CD4-positive, alpha-beta T cell treated with Interleukin-21 for 1 hour (primary cell): ENCODE measurements at regions not wholly inside any gene's neighbourhood (a gene's known extent, or its start where the extent isn't known, plus 50 kb on each side); places are given as distances from the start of the nearest gene placed in this dataset.
"Not testable (repeated sequence)": the region's sequence is repeated elsewhere in the genome, so short reads cannot be mapped to it uniquely, and the experiment has no call there.

Experiments
- DNase-seq: peaks from one replicate; pipeline ENCODE4 v3.0.0-alpha.2; 2020

DNA sequence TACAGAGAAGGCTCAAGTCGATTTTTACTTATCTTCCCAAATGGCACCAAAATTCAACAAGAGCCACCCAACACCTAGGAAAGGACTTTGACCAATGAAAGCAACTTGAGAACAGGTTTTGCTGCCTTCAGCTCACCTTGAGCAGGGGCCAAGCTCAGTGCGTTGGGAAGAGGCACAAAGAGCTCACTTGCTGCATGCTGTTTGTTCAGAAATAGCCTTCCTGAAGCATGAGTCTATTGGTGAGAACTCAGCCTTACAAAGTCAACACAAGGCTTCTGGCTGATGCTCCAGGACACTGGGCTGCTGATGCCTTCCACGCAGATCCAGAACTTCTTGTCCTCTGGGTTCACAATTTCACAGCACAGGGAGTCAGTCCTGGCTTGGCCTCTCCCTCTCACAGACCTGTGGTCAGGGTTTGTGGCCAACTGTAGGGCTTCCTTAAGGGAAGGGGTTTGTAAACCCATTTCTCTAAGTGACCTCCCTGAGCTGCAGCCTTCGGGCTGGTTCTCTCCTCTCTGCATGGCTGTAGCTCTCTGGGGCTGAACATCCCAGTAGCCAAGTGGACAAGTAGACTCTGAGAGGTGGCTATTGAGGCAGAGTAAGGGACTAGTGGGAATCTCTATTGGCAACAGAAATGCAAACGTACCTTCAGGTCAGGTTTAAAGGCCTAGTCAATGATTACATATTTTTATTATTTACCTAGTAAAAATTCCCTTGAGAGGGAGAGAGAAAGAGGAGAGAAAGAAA is 124.7 kb upstream of the GATA6 start:
- DNase-seq = no peak

DNA sequence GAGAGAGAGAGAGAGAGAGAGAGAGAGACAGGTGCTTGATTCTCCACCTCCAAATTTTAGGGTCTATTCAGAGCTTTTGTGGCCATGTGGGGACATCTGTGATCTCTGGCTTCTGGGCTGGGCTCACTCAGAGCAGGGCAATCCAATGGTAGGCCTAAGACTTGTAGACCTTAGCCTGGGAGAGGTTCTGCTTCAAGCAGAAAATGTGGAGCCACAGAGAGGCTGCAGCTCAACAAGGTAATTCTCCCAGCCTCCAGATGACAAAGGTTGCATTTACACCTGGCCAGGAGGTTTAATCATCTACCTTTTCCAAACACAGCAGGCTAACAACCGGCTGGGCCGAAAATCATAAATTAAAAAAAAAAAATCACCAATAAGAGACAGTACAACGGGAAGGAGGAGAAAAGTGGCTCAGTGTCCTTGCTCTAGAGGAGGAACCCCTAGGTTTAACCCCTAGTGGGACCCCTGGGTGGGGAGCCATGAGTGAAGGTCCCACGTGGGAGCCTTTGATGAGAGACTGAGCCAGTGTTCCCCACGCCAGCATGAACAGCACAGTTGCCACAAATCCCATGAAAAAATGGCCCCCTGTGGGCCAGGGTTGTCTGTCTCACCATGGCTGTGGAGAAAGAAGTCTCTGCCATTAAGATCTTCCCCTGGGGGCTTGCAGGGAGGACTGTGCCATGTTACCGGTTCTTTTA is 124.0 kb upstream of the GATA6 start:
- no peak for DNase-seq

DNA sequence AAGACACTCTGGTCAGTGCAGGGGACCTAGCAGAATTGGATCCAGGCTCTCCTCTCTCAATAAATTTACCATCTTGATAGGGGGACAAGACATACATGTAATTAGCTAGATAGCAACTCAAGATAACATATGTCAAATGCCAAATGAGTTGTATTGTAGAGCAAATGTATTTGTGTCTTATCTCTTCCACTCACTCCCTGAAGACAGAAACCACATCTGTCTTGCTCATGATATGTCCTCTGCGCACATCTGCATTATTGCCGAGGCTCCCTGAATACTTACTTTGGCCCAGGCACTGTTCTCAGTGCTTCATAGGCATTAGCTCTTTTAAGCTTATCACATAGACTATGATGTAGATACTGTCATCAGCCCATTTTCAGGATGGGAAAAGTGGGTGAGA is 122.9 kb upstream of the GATA6 start:
- no peak for DNase-seq

DNA sequence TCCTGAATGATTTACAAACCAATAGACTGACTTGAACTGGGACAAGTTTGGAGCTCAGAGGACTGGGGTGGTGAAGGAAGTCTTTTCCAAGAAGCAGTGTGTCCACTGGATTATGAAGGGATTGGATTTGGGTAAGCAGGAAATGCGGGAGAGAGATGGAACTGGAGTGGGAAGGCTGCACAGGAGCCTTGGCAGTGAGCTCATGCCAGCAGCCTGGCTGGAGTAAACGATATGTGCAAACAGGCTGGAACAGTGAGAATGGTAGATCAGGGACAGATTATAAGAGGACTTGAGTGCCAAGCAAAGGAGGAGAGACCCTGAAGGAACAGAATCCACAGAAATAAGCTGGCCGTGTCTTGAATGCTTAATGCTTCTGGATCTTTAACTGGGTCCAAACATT is 121.9 kb upstream of the GATA6 start:
- no peak for DNase-seq

DNA sequence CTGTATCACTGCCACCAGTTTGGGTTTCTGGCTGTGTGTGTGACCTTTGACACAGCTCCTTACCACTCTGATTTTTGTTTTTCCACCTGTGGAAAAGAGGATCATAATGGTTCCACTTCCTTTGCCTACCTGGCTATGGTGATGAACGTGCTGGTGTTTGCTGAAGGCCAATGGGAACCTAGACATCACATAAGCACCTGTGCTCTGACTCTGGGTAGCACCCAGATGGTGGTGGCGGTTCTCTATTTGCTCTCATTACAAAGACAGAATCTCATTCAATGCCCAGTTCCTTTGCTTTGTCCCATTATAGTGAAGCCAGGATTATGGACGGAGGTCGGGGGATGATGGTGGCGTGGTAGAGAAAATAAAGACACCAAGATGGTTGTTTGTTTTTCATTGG is 121.2 kb upstream of the GATA6 start:
- no peak for DNase-seq

DNA sequence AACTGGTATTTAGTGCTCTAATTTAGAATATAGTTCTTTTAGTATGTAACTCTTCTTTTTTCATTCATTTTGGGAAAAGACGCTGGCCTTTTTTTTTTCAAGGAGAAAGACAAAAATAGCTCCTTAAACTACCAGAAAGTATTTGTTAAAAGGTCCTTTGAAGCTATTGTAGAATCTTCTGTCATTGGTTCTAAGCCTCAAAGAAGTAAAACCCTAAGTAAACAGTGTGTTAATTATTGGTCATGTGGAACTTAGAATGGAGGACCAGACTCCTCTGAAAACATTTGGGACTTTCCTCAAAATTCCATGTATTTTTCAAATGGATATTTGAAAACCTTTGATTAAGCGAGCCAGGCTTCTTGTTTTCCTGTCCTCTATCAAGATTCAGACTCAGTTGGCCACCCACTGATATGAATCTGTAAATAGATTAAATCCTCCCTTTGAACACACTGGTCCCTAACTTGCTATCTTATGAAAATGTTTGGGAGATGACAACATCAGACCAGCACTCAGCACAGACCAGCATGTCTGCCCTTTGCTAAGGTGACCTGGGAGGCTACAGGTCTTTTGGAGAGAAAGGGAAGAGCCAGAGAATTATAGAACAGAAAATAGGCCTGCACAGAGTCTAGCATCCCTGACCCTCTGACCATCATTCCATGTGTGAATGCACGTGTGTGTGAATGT is 120.3 kb upstream of the GATA6 start:
- DNase-seq = no peak

DNA sequence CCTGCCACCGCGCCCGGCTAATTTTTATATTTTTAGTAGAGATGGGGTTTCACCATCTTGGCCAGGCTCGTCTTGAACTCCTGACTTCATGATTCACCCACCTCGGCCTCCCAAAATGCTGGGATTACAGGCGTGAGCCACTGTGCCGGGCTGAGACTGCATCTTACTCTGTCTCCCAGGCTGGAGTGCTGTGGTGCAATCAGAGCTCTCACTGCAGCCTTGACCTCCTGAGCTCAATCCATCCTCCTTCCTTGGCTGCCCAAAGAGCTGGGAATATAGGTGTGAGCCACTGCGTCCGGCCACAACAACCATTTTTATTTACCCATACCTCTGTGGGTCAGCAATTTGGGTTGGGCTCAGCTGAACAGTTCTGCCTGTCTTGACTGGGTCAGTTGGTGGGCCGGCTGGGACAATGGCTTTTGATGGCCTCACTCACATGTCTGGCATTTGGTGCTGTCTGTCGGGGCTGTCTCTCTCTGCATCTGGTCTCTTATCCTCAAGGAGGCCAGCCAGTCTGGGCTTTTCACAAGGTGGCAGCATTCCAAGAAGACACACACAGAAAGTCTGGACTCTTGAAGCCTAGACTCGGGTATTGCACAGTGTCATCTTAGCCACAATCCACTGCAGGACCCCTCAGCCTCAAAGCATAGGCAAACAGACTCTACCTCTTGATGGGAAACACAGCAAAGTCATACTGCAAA is 116.8 kb upstream of the GATA6 start:
- DNase-seq = no peak

DNA sequence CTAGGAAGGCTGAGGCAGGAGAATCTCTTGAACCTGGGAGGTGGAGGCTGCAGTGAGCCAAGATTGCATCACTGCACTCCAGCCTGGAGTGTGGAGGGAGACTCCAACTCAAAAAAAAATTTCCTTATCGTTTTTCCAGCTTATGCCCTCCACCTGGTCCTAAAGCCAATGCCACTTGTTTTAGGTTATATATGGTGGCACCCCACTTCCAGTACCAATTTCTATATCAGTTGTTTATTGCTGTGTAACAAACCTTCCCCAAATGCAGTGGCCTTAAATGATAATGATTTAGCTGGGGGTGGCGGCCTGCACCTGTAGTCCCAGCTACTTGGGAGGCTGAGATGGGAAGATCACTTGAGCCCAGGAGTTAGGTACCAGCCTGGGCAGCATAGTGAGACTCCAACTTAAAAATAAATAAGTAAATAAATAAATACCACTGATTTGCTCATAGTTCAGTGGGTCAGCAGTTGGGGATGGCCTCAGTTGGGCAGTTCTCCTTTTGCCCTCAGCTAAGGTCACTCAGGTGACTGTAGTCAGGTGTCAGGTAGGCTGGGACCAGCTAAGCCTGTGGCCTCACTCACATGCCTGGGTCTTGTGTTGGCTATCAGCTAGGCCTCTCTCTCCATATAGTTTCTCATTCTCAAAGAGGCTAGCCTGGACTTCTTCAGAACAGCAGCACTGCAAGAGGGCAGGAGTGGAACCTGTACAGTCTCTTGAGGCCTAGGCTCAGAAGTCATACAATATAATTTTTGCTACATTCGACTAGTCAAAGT is 113.7 kb upstream of the GATA6 start:
- no peak for DNase-seq

DNA sequence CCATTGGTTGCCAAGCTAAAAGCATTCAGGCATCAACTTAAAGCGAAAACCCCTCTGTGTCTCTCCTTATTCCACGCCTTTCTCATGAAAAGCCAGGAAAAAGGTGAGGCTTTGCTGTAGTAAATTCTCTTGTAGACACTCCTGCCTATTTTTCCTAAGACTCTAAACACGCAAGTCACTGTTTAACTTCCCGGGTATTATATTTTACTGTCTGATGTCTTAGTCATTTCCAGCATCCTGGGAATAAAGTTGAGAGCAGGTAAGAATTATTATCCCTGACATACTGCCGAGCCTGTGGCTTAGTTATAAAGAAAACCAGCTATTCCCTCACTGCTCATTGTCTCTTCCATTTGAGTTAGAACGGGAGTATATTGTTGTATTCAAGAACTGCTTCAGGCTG is 112.4 kb upstream of the GATA6 start:
- no peak for DNase-seq

DNA sequence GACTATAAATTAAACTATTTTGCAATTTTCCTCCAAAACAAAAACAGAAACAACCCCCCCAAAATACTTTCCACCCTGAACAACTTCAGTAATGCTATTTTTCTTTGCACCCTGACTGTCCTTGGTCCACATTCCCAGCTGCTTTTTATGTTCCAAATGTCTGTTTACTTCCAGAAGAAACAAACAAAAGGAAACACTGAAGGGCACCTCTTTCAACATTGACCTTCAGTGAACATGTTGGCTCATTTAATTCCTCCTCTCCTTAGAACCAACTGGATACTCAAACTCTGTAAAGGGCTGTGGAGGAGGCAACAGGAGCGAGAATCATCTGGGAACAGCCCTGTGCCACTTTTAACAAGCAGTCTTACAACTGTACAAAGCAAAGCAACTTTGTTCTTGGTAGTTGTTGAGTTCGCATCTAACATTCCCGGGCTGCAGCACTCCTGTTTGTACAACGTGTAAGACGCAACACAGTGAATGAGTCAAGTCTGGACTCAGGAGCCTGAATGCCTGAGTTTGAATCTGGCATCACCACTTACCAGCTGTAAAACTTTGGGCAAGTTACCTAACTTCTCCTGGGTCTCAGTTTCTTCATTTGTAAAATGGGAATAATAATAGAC is 111.4 kb upstream of the GATA6 start:
- no peak for DNase-seq

DNA sequence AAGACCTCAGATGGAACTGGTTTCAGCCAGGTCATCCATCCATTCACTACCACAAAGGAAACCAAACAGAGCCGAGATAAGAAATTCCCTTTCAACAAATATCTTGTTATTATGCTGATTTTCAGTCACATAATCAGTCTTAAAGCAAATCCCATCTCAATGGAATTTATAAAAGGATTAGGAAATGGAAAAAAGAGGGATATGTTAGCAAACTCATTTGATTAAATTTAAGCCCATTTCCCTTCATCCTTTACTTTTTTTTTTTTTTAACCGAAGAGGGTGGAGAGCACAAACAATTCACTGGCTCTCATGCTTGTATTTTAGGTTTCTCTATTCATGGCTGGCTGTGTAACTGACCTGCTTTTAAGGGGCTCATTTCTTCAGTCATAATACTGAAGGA is 109.0 kb upstream of the GATA6 start:
- DNase-seq = no peak

DNA sequence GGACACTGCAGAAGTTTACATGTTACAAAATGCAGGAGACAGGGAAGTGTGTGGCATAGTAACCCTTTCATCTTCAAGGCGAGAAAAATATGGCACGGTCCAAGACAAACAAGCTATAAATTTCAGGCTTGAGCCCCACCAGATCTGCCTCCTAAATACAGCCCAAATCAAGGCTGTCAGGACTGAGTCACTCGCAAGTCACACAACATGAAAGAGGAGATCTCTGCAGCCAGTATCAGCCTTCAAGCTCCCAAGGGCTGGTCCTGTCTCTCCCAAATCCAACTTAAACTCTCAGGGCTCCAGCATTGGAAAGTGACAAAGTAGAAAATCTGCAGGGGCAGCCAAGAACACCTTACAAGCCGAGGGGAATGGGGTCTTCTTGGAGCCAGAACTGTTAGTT is 106.3 kb upstream of the GATA6 start:
- DNase-seq = no peak

DNA sequence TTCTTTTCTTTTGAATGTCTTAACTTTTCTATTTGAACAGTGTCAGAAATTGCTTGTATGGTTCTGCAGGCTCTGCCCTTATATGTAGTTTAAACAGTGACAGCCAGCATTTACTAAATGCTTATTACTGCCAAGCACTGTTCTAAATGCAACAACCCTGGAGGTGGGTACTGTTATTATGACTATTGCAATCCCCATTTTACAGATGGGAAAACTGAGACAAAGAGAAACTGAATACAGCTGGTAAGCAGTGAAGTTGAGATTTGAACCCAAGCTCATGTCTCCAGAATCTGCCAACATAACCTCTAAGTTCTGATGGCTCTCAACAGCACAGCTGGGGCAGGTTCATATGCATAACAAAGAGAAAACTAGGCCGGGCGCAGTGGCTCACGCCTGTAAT is 105.7 kb upstream of the GATA6 start:
- no peak for DNase-seq

DNA sequence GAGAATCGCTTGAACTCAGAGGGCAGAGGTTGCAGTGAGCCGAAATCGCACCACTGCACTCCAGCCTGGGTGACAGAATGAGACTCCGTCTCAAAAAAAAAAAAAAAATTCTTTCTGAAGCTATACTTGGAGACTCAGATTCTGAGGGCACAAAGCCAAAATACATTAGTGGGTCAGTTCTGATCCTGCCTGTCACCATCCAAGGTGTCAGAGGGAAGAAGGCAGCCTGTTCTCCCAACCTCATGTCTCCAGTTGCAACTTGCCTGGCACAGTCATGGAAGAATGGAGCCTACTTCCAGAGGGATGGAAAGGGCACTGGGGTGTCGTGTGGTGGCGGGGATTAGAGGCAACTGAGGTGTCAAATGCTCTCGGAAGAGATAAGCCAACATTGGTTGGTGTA is 104.8 kb upstream of the GATA6 start:
- no peak for DNase-seq

DNA sequence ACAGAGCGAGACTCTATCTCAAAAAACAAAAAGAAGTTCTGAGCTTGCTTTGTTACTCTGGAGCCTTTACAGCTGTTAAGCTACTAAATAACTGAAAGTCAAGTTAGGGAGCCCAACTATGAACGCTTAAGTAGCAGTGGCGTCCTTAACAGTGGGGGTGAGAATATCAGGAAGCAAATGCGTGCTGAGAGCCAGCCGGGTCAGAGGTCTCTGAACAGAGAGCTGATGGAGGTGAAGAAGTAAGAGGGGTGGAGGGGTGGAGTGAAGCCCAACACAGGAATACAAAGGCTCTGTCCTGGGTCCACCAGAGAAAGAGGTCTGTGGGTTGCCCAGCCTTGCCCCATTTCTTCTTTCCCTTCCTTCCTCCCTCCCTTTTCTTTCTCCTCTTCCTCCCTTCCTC is 104.1 kb upstream of the GATA6 start:
- no peak for DNase-seq

DNA sequence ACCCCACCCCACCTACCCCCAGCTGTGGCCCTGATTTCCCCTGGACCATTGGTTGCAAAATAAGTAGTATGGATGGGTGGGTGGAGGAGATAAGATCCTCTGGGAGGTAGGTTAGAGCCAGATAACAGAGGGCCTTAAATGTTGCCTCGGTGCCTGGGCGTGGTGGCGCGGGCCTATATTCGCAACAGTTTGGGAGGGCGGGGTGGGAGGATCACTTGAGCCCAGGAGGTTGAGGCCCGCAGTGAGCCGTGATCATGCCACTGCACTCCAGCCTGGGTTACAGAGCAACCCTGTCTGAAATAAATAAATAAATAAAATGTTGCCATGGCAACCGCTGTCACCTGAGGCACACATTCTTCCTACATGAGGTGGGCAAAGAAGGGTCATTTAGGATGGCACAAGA is 103.3 kb upstream of the GATA6 start:
- DNase-seq = no peak

DNA sequence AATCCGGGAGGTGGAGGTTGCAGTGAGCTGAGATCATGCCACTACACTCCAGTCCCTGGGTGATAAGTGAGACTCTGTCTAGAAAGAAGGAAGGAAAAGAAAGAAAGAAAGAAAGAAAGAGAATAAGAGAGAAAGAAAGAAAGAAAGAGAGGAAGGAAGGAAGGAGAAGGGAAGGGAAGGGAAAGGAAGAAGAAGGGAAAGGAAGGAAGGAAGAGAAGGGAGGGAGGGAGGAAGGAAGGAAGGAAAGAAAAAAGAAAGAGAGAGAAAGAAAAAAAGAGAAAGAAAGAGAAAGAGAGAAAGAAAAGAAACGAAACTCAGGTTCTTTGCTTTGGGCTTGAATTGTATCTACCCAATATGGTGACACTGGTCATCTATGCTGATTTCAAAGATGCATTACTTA is 102.3 kb upstream of the GATA6 start:
- DNase-seq = no peak

DNA sequence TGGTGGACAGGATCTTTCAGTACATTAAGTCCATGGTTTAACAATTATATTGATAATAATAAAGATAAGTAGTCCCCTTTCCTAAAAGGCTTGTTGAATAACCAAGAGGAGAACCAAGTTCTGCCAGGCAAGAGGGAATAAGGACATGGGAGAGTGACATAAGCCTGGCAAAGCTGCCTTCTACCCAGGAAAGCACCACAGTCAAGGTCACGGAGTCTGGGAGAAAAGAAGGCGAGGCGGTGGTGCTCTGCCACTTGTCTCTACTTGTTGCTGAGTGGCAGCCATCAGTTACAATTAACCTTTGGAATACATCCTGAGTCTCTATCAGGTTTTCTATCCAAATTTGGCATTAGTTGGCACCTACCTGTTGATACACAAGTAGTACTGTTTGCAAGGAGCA is 101.7 kb upstream of the GATA6 start:
- DNase-seq = no peak

DNA sequence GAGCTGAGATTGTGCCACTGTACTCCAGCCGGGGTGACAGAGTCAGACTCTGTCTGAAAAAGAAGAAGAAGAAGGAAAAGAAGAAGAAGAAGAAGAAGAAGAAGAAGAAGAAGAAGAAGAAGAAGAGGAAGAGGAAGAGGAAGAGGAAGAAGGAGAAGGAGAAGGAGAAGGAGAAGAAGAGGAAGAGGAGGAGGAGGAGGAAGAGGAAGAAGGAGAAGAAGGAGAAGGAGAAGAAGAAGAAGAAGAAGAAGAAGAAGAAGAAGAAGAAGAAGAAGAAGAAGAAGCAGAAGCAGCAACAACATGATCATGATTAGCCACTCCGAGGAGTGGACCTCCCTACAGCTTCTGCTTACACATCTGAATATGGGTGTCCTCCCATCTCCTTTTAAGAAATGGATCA is 100.6 kb upstream of the GATA6 start:
- not testable (repeated sequence) for DNase-seq

DNA sequence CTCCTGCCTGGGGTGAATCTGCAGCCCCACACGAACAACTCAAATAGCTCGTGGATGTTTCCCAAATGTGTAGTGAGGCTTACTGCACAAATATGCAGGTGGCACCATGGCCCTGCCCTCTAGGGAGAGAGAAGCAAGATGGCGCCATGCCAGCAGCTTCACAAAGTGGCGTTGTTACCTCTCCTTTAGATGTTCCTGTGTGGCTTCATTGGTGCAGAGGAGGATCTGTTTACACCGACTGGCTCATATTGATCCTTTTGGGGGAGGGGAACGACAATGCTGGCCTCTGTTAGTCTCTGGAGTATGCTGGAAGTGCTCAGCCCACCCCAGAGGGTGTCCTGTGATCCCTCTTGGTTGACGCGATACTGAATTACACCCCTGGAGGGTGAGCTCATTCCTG is 99.5 kb upstream of the GATA6 start:
- DNase-seq = no peak

DNA sequence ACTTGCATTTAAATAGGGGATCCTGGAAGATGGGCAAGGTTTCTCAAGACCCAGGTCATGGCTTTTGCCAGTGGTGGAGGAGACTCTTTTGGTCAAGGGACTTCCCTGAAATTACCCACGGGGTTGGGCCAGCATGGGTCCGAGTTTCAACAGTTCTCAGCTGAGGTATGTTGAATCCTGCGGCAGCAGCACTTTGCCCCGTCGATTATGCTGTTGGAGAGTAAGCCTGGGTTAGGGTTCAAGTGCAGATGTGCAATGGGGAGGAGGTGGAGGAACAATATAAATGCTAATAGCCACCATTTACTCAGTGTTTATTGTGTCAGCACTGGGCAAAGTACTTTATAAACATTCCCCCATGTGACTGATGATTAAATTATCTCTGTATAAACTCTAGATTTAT is 96.0 kb upstream of the GATA6 start:
- no peak for DNase-seq

DNA sequence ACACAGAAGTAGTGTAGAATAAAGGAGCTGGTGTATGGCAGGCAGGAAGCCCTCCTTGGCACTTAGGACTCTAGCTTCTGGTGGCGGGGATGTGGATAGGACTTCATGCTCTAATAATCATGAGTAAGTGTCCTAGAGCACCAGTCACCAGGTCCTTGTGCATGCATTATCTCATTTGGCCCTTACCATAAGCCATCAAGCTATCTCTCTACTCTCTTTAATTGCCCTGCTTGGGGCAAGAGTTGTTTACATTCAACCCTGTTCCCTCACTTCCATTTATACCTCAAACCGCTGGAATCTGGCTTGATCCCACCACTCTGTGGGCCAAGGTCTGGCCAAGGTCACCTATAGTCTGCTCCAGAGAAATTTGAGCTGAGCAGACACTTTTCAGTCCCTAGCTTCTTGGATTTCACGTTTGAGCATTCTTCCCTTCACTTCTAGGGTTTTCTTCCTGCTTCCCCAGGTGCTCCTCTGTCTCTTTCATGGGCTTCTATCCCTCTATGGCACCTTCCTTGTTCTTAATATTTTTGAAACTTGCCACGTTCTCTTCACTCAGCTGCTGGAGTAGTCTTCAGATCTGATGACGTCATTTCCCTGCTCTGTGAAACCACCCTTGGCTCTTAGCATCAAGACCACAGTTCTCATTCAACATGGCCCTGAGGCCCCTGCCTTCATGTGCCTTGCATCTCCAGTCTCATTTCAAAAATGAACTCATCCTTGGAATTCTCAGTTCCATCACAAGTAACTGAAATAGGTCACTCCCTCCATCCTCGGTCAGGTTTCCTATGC is 94.9 kb upstream of the GATA6 start:
- no peak for DNase-seq
